Hematopoietic multipotent progenitor cell (in vitro differentiated cells): ENCODE measurements at regions not wholly inside any gene's neighbourhood (a gene's known extent, or its start where the extent isn't known, plus 50 kb on each side); places are given as distances from the start of the nearest gene placed in this dataset.
A peak's percentile ranks its signal among the peaks of the same experiment; 100 is the strongest.

ENCODE experiments used
- DNase-seq, 3 donors: peaks; one replicate each; pipeline ENCODE4 v3.0.0-alpha.2; 2011 to 2015; ENCODE audit warnings: low read depth in 2 of 3, low spot score in 2 of 3

GRCh38 chr11:69985641-69986439 lies 92.3 kb upstream of the ANO1 start:
- DNase-seq, result no peak

- no peak for DNase-seq
Measured at GRCh38 chr11:69986440-69986787, 91.7 kb upstream of the ANO1 start.

- no peak for DNase-seq
Measured at GRCh38 chr11:69986830-69987229, 91.3 kb upstream of the ANO1 start.

GRCh38 chr11:69992026-69992425 lies 86.1 kb upstream of the ANO1 start:
- no peak for DNase-seq

- no peak for DNase-seq
Measured at GRCh38 chr11:69992943-69993694, 85.0 kb upstream of the ANO1 start.

- DNase-seq, result no peak
Measured at GRCh38 chr11:69994810-69995209, 83.3 kb upstream of the ANO1 start.

GRCh38 chr11:69995697-69996096 lies 82.4 kb upstream of the ANO1 start:
- DNase-seq, result no peak

- no peak for DNase-seq
Measured at GRCh38 chr11:69996451-69996850, 81.7 kb upstream of the ANO1 start.

GRCh38 chr11:69997352-69997751 lies 80.8 kb upstream of the ANO1 start:
- DNase-seq, result no peak

- DNase-seq, result no peak
Measured at GRCh38 chr11:69999721-70000120, 78.4 kb upstream of the ANO1 start.

GRCh38 chr11:70000228-70000627 lies 77.9 kb upstream of the ANO1 start:
- DNase-seq, result no peak

GRCh38 chr11:70001246-70001645 lies 76.9 kb upstream of the ANO1 start:
- no peak for DNase-seq

- DNase-seq, result peak in 2 of 3 donors; percentile 27 to 64
Measured at GRCh38 chr11:70002433-70002832, 75.7 kb upstream of the ANO1 start.

GRCh38 chr11:70005107-70005818 lies 72.9 kb upstream of the ANO1 start:
- DNase-seq, result no peak

- no peak for DNase-seq
Measured at GRCh38 chr11:70007796-70008195, 70.3 kb upstream of the ANO1 start.

GRCh38 chr11:70010774-70011173 lies 67.3 kb upstream of the ANO1 start:
- no peak for DNase-seq

GRCh38 chr11:70012134-70012733 lies 65.9 kb upstream of the ANO1 start:
- DNase-seq, result no peak

- DNase-seq, result no peak
Measured at GRCh38 chr11:70014291-70014690, 63.8 kb upstream of the ANO1 start.

- DNase-seq, result no peak
Measured at GRCh38 chr11:70016666-70017367, 61.3 kb upstream of the ANO1 start.

- DNase-seq, result no peak
Measured at GRCh38 chr11:70018816-70019215, 59.3 kb upstream of the ANO1 start.

- no peak for DNase-seq
Measured at GRCh38 chr11:70019576-70020011, 58.5 kb upstream of the ANO1 start.
